GM23338 (cell line): ENCODE measurements at regions not wholly inside any gene's neighbourhood (a gene's known extent, or its start where the extent isn't known, plus 50 kb on each side); places are given as distances from the start of the nearest gene placed in this dataset.

Experiments used
- CREB1 ChIP-seq: fragments of 250-450 bp; sonication (Bioruptor Pico); IDR thresholded peaks from 2 replicates; pipeline ENCODE4 v1.5.0; 2020; ENCODE audit warnings: low read depth, mild to moderate bottlenecking, moderate library complexity
- CTCF ChIP-seq, 2 experiments: fragments of 200-600 bp in 1 of 2; sonication (generic) in 1 of 2; conservative IDR thresholded peaks; 2 replicates each; pipeline versions ENCODE4 v1.5.1 to v1.6.1; 2016 to 2017; ENCODE audit warnings: antibody characterized with exemption in 2 of 2, low read depth in 2 of 2, mild to moderate bottlenecking in 2 of 2, moderate library complexity in 1 of 2
- ETS1 ChIP-seq: IDR thresholded peaks from 2 replicates; pipeline ENCODE4 v1.6.1; 2016; ENCODE audit warnings: antibody characterized with exemption
- EZH2 ChIP-seq: fragments of 200-600 bp; sonication (generic); IDR thresholded peaks from one replicate; pipeline ENCODE4 v1.8.0; 2017; ENCODE audit warnings: antibody characterized with exemption, mild to moderate bottlenecking, low read depth; ENCODE audit not compliant: unreplicated experiment
- EZH2phosphoT487 ChIP-seq: fragments of 200-600 bp; sonication (generic); IDR thresholded peaks from one replicate; pipeline ENCODE4 v1.8.1; 2018; ENCODE audit warnings: antibody characterized with exemption; ENCODE audit not compliant: unreplicated experiment
- NANOG ChIP-seq: IDR thresholded peaks from 2 replicates; pipeline ENCODE4 v1.6.1; 2016; ENCODE audit warnings: antibody characterized with exemption, borderline replicate concordance
- POLR2AphosphoS5 ChIP-seq: IDR thresholded peaks from 2 replicates; pipeline ENCODE4 v1.6.1; 2016; ENCODE audit warnings: antibody characterized with exemption, low read depth
- REST ChIP-seq: IDR thresholded peaks from one replicate; pipeline ENCODE4 v1.6.1; 2018; ENCODE audit warnings: antibody characterized with exemption; ENCODE audit not compliant: unreplicated experiment
- STAT1 ChIP-seq: IDR thresholded peaks from one replicate; pipeline ENCODE4 v1.6.1; 2016; ENCODE audit warnings: antibody characterized with exemption; ENCODE audit not compliant: unreplicated experiment
- ZNF114 ChIP-seq: fragments of 250-450 bp; sonication (Bioruptor Pico); IDR thresholded peaks from 2 replicates; pipeline ENCODE4 v1.5.0; 2020; ENCODE audit warnings: mild to moderate bottlenecking, moderate library complexity
- ZNF331 ChIP-seq: fragments of 250-450 bp; sonication (Bioruptor Pico); IDR thresholded peaks from 2 replicates; pipeline ENCODE4 v1.5.0; 2020; ENCODE audit warnings: low read depth, mild to moderate bottlenecking, moderate library complexity
- ZNF462 ChIP-seq: fragments of 250-450 bp; sonication (Bioruptor Pico); IDR thresholded peaks from 2 replicates; pipeline ENCODE4 v1.5.0; 2020; ENCODE audit warnings: mild to moderate bottlenecking, moderate library complexity

GRCh38 chr9:16325966-16326365, 544.5 kb downstream of the BNC2 start:
- TF ChIP-seq CTCF (conservative IDR thresholded peaks at IDR 0.05; ENCODE audit: low read depth in 2 of 2): no peak
- no peak for TF ChIP-seq REST
- TF ChIP-seq POLR2AphosphoS5: no peak
- no peak for TF ChIP-seq EZH2
- TF ChIP-seq ZNF331: no peak
- TF ChIP-seq EZH2phosphoT487: no peak
- no peak for TF ChIP-seq ETS1
- no peak for TF ChIP-seq CREB1 (CRISPR knock-in tag)
- TF ChIP-seq NANOG: no peak
- no peak for TF ChIP-seq ZNF114 (CRISPR knock-in tag)
- TF ChIP-seq STAT1: no peak
- TF ChIP-seq ZNF462 (CRISPR knock-in tag): no peak
